Fibroblast of villous mesenchyme (primary cell): ENCODE measurements at regions not wholly inside any gene's neighbourhood (a gene's known extent, or its start where the extent isn't known, plus 50 kb on each side); places are given as distances from the start of the nearest gene placed in this dataset.
"Not testable (repeated sequence)": the region's sequence is repeated elsewhere in the genome, so short reads cannot be mapped to it uniquely, and the experiment has no call there.

Experiments used
- DNase-seq: peaks from one replicate; pipeline ENCODE4 v3.0.0-alpha.2; 2010; ENCODE audit warnings: low read depth
- H3K4me3 ChIP-seq: 2 replicates; pipeline ENCODE4 v1.5.1; 2011; ENCODE audit warnings: low read depth, mild to moderate bottlenecking, low read length
- CTCF ChIP-seq: IDR thresholded peaks from 2 replicates; pipeline ENCODE4 v1.5.1; 2012; ENCODE audit warnings: low read depth, mild to moderate bottlenecking, low read length; ENCODE audit not compliant: insufficient read depth

GRCh38 chr5:85337435-85337834, 952.8 kb upstream of the EDIL3 start:
- no peak for TF ChIP-seq CTCF
- no peak for DNase-seq
- H3K4me3 ChIP-seq = no peak overlapping the region

- DNase-seq = no peak
- no peak overlapping the region for H3K4me3 ChIP-seq
- no peak for TF ChIP-seq CTCF
Observed at GRCh38 chr5:85340790-85341189, 956.1 kb upstream of the EDIL3 start.

GRCh38 chr5:85345818-85346217, 961.1 kb upstream of the EDIL3 start:
- DNase-seq = no peak
- no peak for TF ChIP-seq CTCF
- no peak overlapping the region for H3K4me3 ChIP-seq

- no peak for DNase-seq
- no peak overlapping the region for H3K4me3 ChIP-seq
- TF ChIP-seq CTCF = no peak
Observed at GRCh38 chr5:85357309-85357708, 972.6 kb upstream of the EDIL3 start.

GRCh38 chr5:85375525-85375924, 990.8 kb upstream of the EDIL3 start:
- no peak overlapping the region for H3K4me3 ChIP-seq
- no peak for DNase-seq
- TF ChIP-seq CTCF = no peak

- H3K4me3 ChIP-seq = no peak overlapping the region
- no peak for DNase-seq
- no peak for TF ChIP-seq CTCF
Observed at GRCh38 chr5:85388770-85389169, 1004.1 kb upstream of the EDIL3 start.

- DNase-seq, H3K4me3 ChIP-seq: not testable (repeated sequence)
Observed at GRCh38 chr5:85392309-85392708, 1007.6 kb upstream of the EDIL3 start.
